Neural cell (in vitro differentiated cells): ENCODE measurements at regions not wholly inside any gene's neighbourhood (a gene's known extent, or its start where the extent isn't known, plus 50 kb on each side); places are given as distances from the start of the nearest gene placed in this dataset.

Experiments used
- H2AFZ ChIP-seq: fragments of 200-600, 300-800 bp; sonication (generic), shearing (Covaris generic); 2 replicates; pipeline ENCODE4 v1.6.0; 2014; ENCODE audit warnings: low read depth, mild to moderate bottlenecking, antibody characterized with exemption, low read length, moderate library complexity
- H3F3A ChIP-seq: fragments of 200-600 bp; shearing (Covaris generic); 2 replicates; pipeline ENCODE4 v1.6.1; 2016; ENCODE audit warnings: mild to moderate bottlenecking, moderate library complexity, mixed read lengths, antibody characterized with exemption, low read length; ENCODE audit not compliant: insufficient read depth, poor library complexity, severe bottlenecking
- H3K27ac ChIP-seq: fragments of 200-600, 300-800 bp; sonication (generic), shearing (Covaris generic); 2 replicates; pipeline ENCODE4 v1.5.1; 2014; ENCODE audit warnings: mild to moderate bottlenecking, low read length, moderate library complexity
- H3K27me3 ChIP-seq: fragments of 300-800, 200-600 bp; sonication (generic), shearing (Covaris generic); 2 replicates; pipeline ENCODE4 v1.6.0; 2014; ENCODE audit warnings: mild to moderate bottlenecking, low read depth, low read length, moderate library complexity; ENCODE audit not compliant: insufficient read depth
- H3K36me3 ChIP-seq: fragments of 300-800, 200-600 bp; sonication (generic), shearing (Covaris generic); 2 replicates; pipeline ENCODE4 v1.5.1; 2014; ENCODE audit warnings: mild to moderate bottlenecking, antibody characterized with exemption, low read length, moderate library complexity; ENCODE audit not compliant: insufficient read depth
- H3K4me2 ChIP-seq: fragments of 300-800, 200-600 bp; sonication (generic), shearing (Covaris generic); 2 replicates; pipeline ENCODE4 v1.6.0; 2014; ENCODE audit warnings: mild to moderate bottlenecking, low read length
- H3K4me3 ChIP-seq: fragments of 300-800, 200-600 bp; sonication (generic), shearing (Covaris generic); 2 replicates; pipeline ENCODE4 v1.5.1; 2014; ENCODE audit warnings: mild to moderate bottlenecking, low read length, moderate library complexity
- H3K79me2 ChIP-seq: fragments of 200-600 bp; shearing (Covaris generic); replicated peaks from 2 replicates; pipeline ENCODE4 v1.6.0; 2014; ENCODE audit warnings: mild to moderate bottlenecking, low read length, moderate library complexity; ENCODE audit not compliant: insufficient read depth
- H3K9ac ChIP-seq: fragments of 300-800, 200-600 bp; sonication (generic), shearing (Covaris generic); 2 replicates; pipeline ENCODE4 v1.6.1; 2016; ENCODE audit warnings: mild to moderate bottlenecking, low read length, mixed read lengths
- H3K9me2 ChIP-seq: fragments of 200-600 bp; shearing (Covaris generic); 2 replicates; pipeline ENCODE4 v1.6.1; 2016; ENCODE audit warnings: mild to moderate bottlenecking, low read length, mixed read lengths; ENCODE audit not compliant: insufficient read depth
- H3K9me3 ChIP-seq: fragments of 200-600, 300-800 bp; sonication (generic), shearing (Covaris generic); 2 replicates; pipeline ENCODE4 v1.6.1; 2016; ENCODE audit warnings: mild to moderate bottlenecking, mixed run types, low read length, moderate library complexity, mixed read lengths
- H4K20me1 ChIP-seq: fragments of 200-600 bp; shearing (Covaris generic); 2 replicates; pipeline ENCODE4 v1.6.1; 2016; ENCODE audit warnings: mild to moderate bottlenecking, mixed run types; ENCODE audit not compliant: insufficient read depth
- CTCF ChIP-seq: fragments of 450-650 bp; IDR thresholded peaks from 2 replicates; pipeline ENCODE4 v1.5.1; 2014; ENCODE audit warnings: antibody characterized with exemption, mild to moderate bottlenecking, moderate library complexity; ENCODE audit not compliant: poor library complexity, severe bottlenecking
- EP300 ChIP-seq: fragments of 450-650 bp; conservative IDR thresholded peaks from 2 replicates; pipeline ENCODE4 v1.6.1; 2014; ENCODE audit warnings: antibody characterized with exemption, mild to moderate bottlenecking, moderate library complexity; ENCODE audit not compliant: poor library complexity, severe bottlenecking
- EZH2 ChIP-seq: fragments of 200-600, 300-800 bp; shearing (Covaris generic), sonication (generic); IDR thresholded peaks from 2 replicates; pipeline ENCODE4 v1.6.1; 2014; ENCODE audit warnings: antibody characterized with exemption, low read length, borderline replicate concordance, mild to moderate bottlenecking; ENCODE audit not compliant: insufficient read depth, poor library complexity, severe bottlenecking
- MXI1 ChIP-seq: fragments of 450-650 bp; conservative IDR thresholded peaks from 2 replicates; pipeline ENCODE4 v1.6.1; 2014; ENCODE audit warnings: antibody characterized with exemption, mild to moderate bottlenecking; ENCODE audit not compliant: poor library complexity, severe bottlenecking
- POLR2AphosphoS5 ChIP-seq: IDR thresholded peaks from 2 replicates; pipeline ENCODE4 v1.6.1; 2012
- RAD21 ChIP-seq: fragments of 450-650 bp; conservative IDR thresholded peaks from 2 replicates; pipeline ENCODE4 v1.6.1; 2014; ENCODE audit warnings: antibody characterized with exemption, mild to moderate bottlenecking, moderate library complexity
- REST ChIP-seq: IDR thresholded peaks from 2 replicates; pipeline ENCODE4 v1.6.1; 2012; ENCODE audit warnings: borderline replicate concordance
- SMC3 ChIP-seq: fragments of 450-650 bp; conservative IDR thresholded peaks from 2 replicates; pipeline ENCODE4 v1.6.1; 2014; ENCODE audit warnings: antibody characterized with exemption, mild to moderate bottlenecking, moderate library complexity; ENCODE audit not compliant: poor library complexity
- TAF1 ChIP-seq: IDR thresholded peaks from 2 replicates; pipeline ENCODE4 v1.6.1; 2012; ENCODE audit warnings: low read depth

- TF ChIP-seq CTCF (no peak), POLR2AphosphoS5 (peak; percentile 60)
- Histone ChIP-seq H3K9me3 (no peaks in the 10 kb centered on the region), H3K27ac (no peak overlapping the region), H3K4me2 (no peak overlapping the region), H3K4me3 (no peak overlapping the region), H3F3A (no peaks in the 10 kb centered on the region), H4K20me1 (no peaks in the 10 kb centered on the region), H3K36me3 (no peaks in the 10 kb centered on the region), H3K9ac (no peak overlapping the region), H3K79me2 (no peaks in the 10 kb centered on the region), H3K9me2 (no peaks in the 10 kb centered on the region), H3K27me3 (no peaks in the 10 kb centered on the region), H2AFZ (no peak overlapping the region)
Observed at GRCh38 chr11:71119656-71120269, 132.6 kb downstream of the SHANK2 start.

DNA sequence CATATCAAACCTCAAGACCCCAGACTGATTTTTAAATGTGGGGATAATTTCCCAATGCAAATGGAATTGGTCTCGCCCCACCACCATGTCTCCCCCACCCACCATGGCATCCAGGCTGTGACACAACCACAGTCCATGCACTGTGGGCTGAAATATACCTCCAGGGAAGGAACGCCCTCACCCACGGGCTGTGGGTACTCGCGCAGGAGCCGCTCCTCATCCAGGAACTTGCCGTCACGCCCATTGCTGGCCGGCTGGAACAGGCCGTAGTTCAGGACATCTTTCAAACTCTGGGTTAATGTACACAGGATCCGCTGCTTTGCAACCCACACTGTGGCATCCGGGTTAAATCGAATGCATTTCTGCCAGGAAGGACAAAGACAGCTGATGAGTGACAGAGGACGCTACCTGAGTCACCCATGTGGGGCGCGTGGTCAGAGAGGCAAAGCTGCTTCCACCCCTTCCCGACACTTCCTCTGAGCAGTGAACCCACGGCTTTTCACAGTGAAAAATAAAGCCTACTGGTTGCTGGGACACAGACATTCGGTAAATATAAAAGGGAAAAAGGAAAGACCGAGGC, 133.6 kb downstream of the SHANK2 start:
- no peaks in the 10 kb centered on the region for H3K9me3 ChIP-seq
- TF ChIP-seq TAF1 = no peak
- no peak for TF ChIP-seq EZH2

DNA sequence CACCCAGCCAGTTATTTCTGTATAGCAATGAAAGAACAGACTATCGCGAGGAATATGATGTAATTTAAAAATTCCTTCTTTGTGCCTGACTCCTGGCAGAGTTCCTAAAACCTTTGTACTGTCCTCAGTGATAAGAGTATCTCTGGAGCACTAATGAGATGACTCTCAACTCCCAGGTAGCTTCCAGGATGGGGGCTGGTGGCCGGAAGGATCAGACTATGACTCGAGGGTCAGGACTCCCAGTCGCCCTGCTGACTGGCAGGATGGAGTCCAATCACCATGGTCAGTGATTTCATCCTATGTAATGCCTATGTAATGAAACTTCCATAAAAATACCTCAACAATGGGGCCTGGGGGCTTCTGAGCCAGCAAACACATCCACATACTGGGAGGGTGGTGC, 135.1 kb downstream of the SHANK2 start:
- H3K9ac ChIP-seq = no peak overlapping the region
- H3K9me3 ChIP-seq = no peaks in the 10 kb centered on the region
- no peaks in the 10 kb centered on the region for H3K36me3 ChIP-seq
- no peak overlapping the region for H3K4me2 ChIP-seq
- H3K27ac ChIP-seq = no peak overlapping the region
- no peaks in the 10 kb centered on the region for H3K79me2 ChIP-seq
- TF ChIP-seq EP300 (no peak), SMC3 (no peak), REST (no peak), MXI1 (no peak), RAD21 (no peak)
- no peaks in the 10 kb centered on the region for H4K20me1 ChIP-seq
- H3K4me3 ChIP-seq = no peak overlapping the region
- no peak overlapping the region for H2AFZ ChIP-seq
- H3K9me2 ChIP-seq = no peaks in the 10 kb centered on the region
- no peaks in the 10 kb centered on the region for H3F3A ChIP-seq
- no peaks in the 10 kb centered on the region for H3K27me3 ChIP-seq

More for the DNA sequence above, 133.6 kb downstream of the SHANK2 start:
- Histone ChIP-seq H2AFZ (no peak overlapping the region), H3K36me3 (no peaks in the 10 kb centered on the region), H4K20me1 (no peaks in the 10 kb centered on the region), H3K4me2 (no peak overlapping the region), H3K27ac (no peak overlapping the region), H3K79me2 (no peaks in the 10 kb centered on the region), H3K27me3 (no peaks in the 10 kb centered on the region), H3K9ac (no peak overlapping the region), H3K9me2 (no peaks in the 10 kb centered on the region), H3F3A (no peaks in the 10 kb centered on the region), H3K4me3 (no peak overlapping the region)
